IMR-90 (cell line): ENCODE measurements at regions not wholly inside any gene's neighbourhood (a gene's known extent, or its start where the extent isn't known, plus 50 kb on each side); places are given as distances from the start of the nearest gene placed in this dataset.

Experiments
- ATAC-seq: fragments of 200-7000 bp; cut with Tn5 transposase; 2 replicates; pipeline ENCODE4 v1.9.1; 2020; ENCODE audit warnings: low read depth, mild to moderate bottlenecking, moderate library complexity
- BruUV-seq: library from RNA; stranded (reverse); fragments of 400-500 nt; replicated peaks from 2 replicates; lab custom pipeline; 2021; lab: Mats Ljungman, UMichigan
- CTCF ChIA-PET: fragments of 300-600 bp; formaldehyde crosslinking; extraction: SDS; loops from one replicate; lab custom pipeline; 2021; ENCODE audit warnings: antibody characterized with exemption; lab: Yijun Ruan, JAX
- POLR2A ChIA-PET: fragments of 300-600 bp; sonication (Branson Sonifier 250); formaldehyde crosslinking; loops from one replicate; lab custom pipeline; 2022; ENCODE audit warnings: antibody characterized with exemption; ENCODE audit not compliant: unreplicated experiment; lab: Charles Lee
- DNase-seq: peaks from one replicate; pipeline ENCODE4 v3.0.0; 2013
- H2AFZ ChIP-seq: replicated peaks from 2 replicates; pipeline ENCODE3; 2013; ENCODE audit warnings: low read length, mild to moderate bottlenecking; ENCODE audit not compliant: poor library complexity
- H2AK5ac ChIP-seq: 2 replicates; pipeline ENCODE4 v1.6.1; 2013; ENCODE audit warnings: low read depth, low read length, inconsistent platforms
- H2AK9ac ChIP-seq: replicated peaks from 2 replicates; pipeline ENCODE3; 2013; ENCODE audit warnings: mild to moderate bottlenecking, low read depth, low read length, moderate library complexity; ENCODE audit not compliant: poor library complexity
- H2BK120ac ChIP-seq: 2 replicates; pipeline ENCODE4 v1.6.1; 2013; ENCODE audit warnings: low read depth, low read length, inconsistent platforms
- H2BK15ac ChIP-seq: 3 replicates; pipeline ENCODE4 v1.6.1; 2013; ENCODE audit warnings: low read depth, low read length, inconsistent platforms
- H2BK20ac ChIP-seq: 2 replicates; pipeline ENCODE4 v1.6.1; 2013; ENCODE audit warnings: low read depth, mild to moderate bottlenecking, inconsistent platforms, low read length, moderate library complexity
- H2BK5ac ChIP-seq: 2 replicates; pipeline ENCODE4 v1.6.1; 2013; ENCODE audit warnings: mild to moderate bottlenecking, low read depth, low read length, inconsistent platforms; ENCODE audit not compliant: poor library complexity, severe bottlenecking
- H3K14ac ChIP-seq: replicated peaks from 2 replicates; pipeline ENCODE4 v1.6.1; 2013; ENCODE audit warnings: low read depth, low read length, inconsistent platforms
- H3K18ac ChIP-seq: 2 replicates; pipeline ENCODE4 v1.6.1; 2013; ENCODE audit warnings: low read depth, low read length, control low read depth
- H3K23ac ChIP-seq: 2 replicates; pipeline ENCODE4 v1.6.1; 2013; ENCODE audit warnings: low read depth, low read length, inconsistent platforms
- H3K27ac ChIP-seq: 2 replicates; pipeline ENCODE4 v1.5.1; 2013; ENCODE audit warnings: mild to moderate bottlenecking, control low read depth, low read length; ENCODE audit not compliant: insufficient read depth
- H3K27me3 ChIP-seq: 2 replicates; pipeline ENCODE4 v1.6.1; 2013; ENCODE audit warnings: low read length; ENCODE audit not compliant: control insufficient read depth, insufficient read depth
- H3K36me3 ChIP-seq: 2 replicates; pipeline ENCODE4 v1.6.1; 2013; ENCODE audit warnings: low read length, mixed read lengths; ENCODE audit not compliant: control insufficient read depth, insufficient read depth
- H3K4ac ChIP-seq: 2 replicates; pipeline ENCODE4 v1.6.1; 2013; ENCODE audit warnings: low read depth, low read length, inconsistent platforms
- H3K4me1 ChIP-seq: 2 replicates; pipeline ENCODE4 v1.6.1; 2013; ENCODE audit warnings: low read length, mixed read lengths; ENCODE audit not compliant: control insufficient read depth, insufficient read depth
- H3K4me2 ChIP-seq: 2 replicates; pipeline ENCODE4 v1.6.1; 2013; ENCODE audit warnings: low read depth, mild to moderate bottlenecking, control low read depth, low read length, moderate library complexity
- H3K4me3 ChIP-seq: 2 replicates; pipeline ENCODE4 v1.5.1; 2013; ENCODE audit warnings: low read depth, mild to moderate bottlenecking, control low read depth, low read length, moderate library complexity; ENCODE audit not compliant: insufficient read depth
- H3K56ac ChIP-seq: 2 replicates; pipeline ENCODE4 v1.6.1; 2013; ENCODE audit warnings: low read length, inconsistent platforms; ENCODE audit not compliant: insufficient read depth; ENCODE audit errors: extremely low read depth
- H3K79me1 ChIP-seq, 2 experiments: 2 replicates each; pipeline ENCODE4 v1.6.1; 2013; ENCODE audit warnings: low read length in 2 of 2, inconsistent platforms in 1 of 2, low read depth in 1 of 2
- H3K9ac ChIP-seq: 2 replicates; pipeline ENCODE4 v1.6.1; 2013; ENCODE audit warnings: low read depth, low read length, control low read depth
- H3K9me1 ChIP-seq: 2 replicates; pipeline ENCODE4 v1.6.1; 2013; ENCODE audit warnings: low read length, inconsistent platforms; ENCODE audit not compliant: insufficient read depth
- H3K9me3 ChIP-seq: 2 replicates; pipeline ENCODE4 v1.6.1; 2013; ENCODE audit warnings: low read length; ENCODE audit not compliant: control insufficient read depth, insufficient read depth
- H4K20me1 ChIP-seq: 2 replicates; pipeline ENCODE4 v1.6.1; 2013; ENCODE audit warnings: low read length, inconsistent platforms; ENCODE audit not compliant: insufficient read depth
- H4K5ac ChIP-seq: 2 replicates; pipeline ENCODE4 v1.6.1; 2013; ENCODE audit warnings: mild to moderate bottlenecking, low read depth, low read length, control low read depth
- H4K8ac ChIP-seq, 2 experiments: 2 replicates each; pipeline ENCODE4 v1.6.1; 2013; ENCODE audit warnings: low read depth in 2 of 2, low read length in 2 of 2, control low read depth in 1 of 2, inconsistent platforms in 1 of 2
- H4K91ac ChIP-seq: 2 replicates; pipeline ENCODE4 v1.6.1; 2013; ENCODE audit warnings: low read depth, low read length, inconsistent platforms; ENCODE audit not compliant: insufficient read depth
- BHLHE40 ChIP-seq: fragments of 150-350 bp; IDR thresholded peaks from 2 replicates; pipeline ENCODE4 v1.6.1; 2016; ENCODE audit warnings: mild to moderate bottlenecking, low read depth, low read length
- MAZ ChIP-seq: IDR thresholded peaks from 2 replicates; pipeline ENCODE4 v1.6.1; 2012; ENCODE audit warnings: low read depth, mild to moderate bottlenecking, low read length, improper control_type of control experiment, moderate library complexity, borderline replicate concordance
- RCOR1 ChIP-seq: IDR thresholded peaks from 2 replicates; pipeline ENCODE4 v1.6.1; 2012; ENCODE audit warnings: mild to moderate bottlenecking, low read length, improper control_type of control experiment; ENCODE audit not compliant: insufficient replicate concordance
- WGBS, 2 experiments: methylation state at CpG; one replicate each; pipeline versions ENCODE4 v1.1.5 to v1.1.7; 2013; ENCODE audit warnings: missing lambda C conversion rate in 2 of 2; ENCODE audit not compliant: insufficient read length in 1 of 2; ENCODE audit errors: extremely low coverage in 2 of 2; 5-methylcytosine and 5-hydroxymethylcytosine counted together
- dilution Hi-C: fragments of 300-500 bp; cut with HindIII; formaldehyde crosslinking; loops from one replicate; pipeline ENCODE4 v1.14.3; 2018; ENCODE audit warnings: low sequenced_read_pairs; ENCODE audit not compliant: unreplicated experiment
- in situ Hi-C: fragments of 300-500 bp; cut with MboI; formaldehyde crosslinking; loops from 3 replicates; pipeline ENCODE4 v1.14.3; 2019; ENCODE audit warnings: low sequenced_read_pairs, inconsistent platforms, mixed read lengths
- intact Hi-C: fragments of 100-400 bp; cut with micrococcal nuclease; formaldehyde crosslinking; loops from 2 replicates; pipeline ENCODE4 v1.10.0; 2022

DNA sequence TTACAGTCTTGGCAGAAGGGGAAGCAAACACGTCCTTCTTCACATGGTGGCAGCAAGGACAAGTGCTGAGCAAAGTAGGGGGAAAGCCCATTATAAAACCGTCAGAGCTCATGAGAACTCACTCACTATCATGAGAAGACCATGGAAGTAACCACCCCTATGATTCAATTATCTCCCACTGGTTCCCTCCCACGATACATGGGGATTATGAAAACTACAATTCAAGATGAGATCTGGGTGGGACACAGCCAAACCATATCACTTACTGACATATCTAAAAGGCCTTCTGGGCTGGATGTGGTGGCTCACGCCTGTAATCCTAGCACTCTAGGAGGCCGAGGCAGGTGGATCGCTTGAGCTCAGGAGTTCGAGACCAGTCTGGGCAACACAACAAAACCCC, 117.1 kb upstream of the USP9X start:
- Histone ChIP-seq H4K91ac (no peak overlapping the region), H3K14ac (no peak overlapping the region), H3K4me1 (no peaks in the 10 kb centered on the region; the same call in 1 of the 2 replicates), H4K8ac (no peak overlapping the region), H4K5ac (no peak overlapping the region), H2BK20ac (no peak overlapping the region), H2BK5ac (no peak overlapping the region), H3K56ac (no peak overlapping the region), H3K36me3 (no peaks in the 10 kb centered on the region), H3K27me3 (no peaks in the 10 kb centered on the region), H3K9ac (no peak overlapping the region), H3K9me1 (no peaks in the 10 kb centered on the region), H2AFZ (no peak overlapping the region), H4K20me1 (no peaks in the 10 kb centered on the region), H2AK9ac (no peak overlapping the region), H3K23ac (no peak overlapping the region), H2BK120ac (no peak overlapping the region), H2BK15ac (no peak overlapping the region), H3K79me1 (no peaks in the 10 kb centered on the region), H3K4me3 (no peak overlapping the region), H3K4ac (no peak overlapping the region), H3K18ac (no peak overlapping the region), H3K4me2 (no peak overlapping the region), H2AK5ac (no peak overlapping the region), H3K9me3 (peaks cover 3% of the 10 kb centered on the region; the same call in 1 of the 2 replicates), H3K27ac (no peak overlapping the region)
- no peak for TF ChIP-seq RCOR1
- TF ChIP-seq BHLHE40 = no peak
- no peak for TF ChIP-seq MAZ
- ChIA-PET POLR2A (no interaction called here), CTCF (no interaction called here)
- in situ Hi-C loops = no loop called here
- WGBS, 2 experiments = no CpG with 5 or more reads among the region's 7 CpGs
- intact Hi-C loops = no loop called here
- DNase-seq = no peak
- no TSS peak for BruUV-seq
- no peak for ATAC-seq
- dilution Hi-C loops = no loop called here
